H1 (cell line): ENCODE measurements at regions not wholly inside any gene's neighbourhood (a gene's known extent, or its start where the extent isn't known, plus 50 kb on each side); places are given as distances from the start of the nearest gene placed in this dataset.

Source experiments
- CTCF ChIA-PET: fragments of 300-600 bp; sonication (Branson Sonifier 250); formaldehyde crosslinking; loops from one replicate; lab custom pipeline; 2021; ENCODE audit not compliant: partially characterized antibody; lab: Charles Lee
- POLR2A ChIA-PET: fragments of 300-600 bp; sonication (Branson Sonifier 250); formaldehyde crosslinking; loops from one replicate; lab custom pipeline; 2021; ENCODE audit warnings: inconsistent platforms; ENCODE audit not compliant: partially characterized antibody; lab: Charles Lee
- DNase-seq, 2 experiments: peaks; one replicate each; pipeline versions ENCODE4 v3.0.0 to v3.0.0-alpha.2; 2010 to 2022; ENCODE audit warnings: low spot score in 2 of 2, low read depth in 1 of 2, mixed read lengths in 1 of 2
- FAIRE-seq: peaks from 2 replicates; lab custom pipeline; 2011; peaks lifted over from hg19 to GRCh38; lab: Jason Lieb, UNC
- H2AFZ ChIP-seq: 2 replicates; pipeline ENCODE4 v1.8.1; 2012; ENCODE audit warnings: low read length, inconsistent platforms
- H2AK5ac ChIP-seq: 2 replicates; pipeline ENCODE4 v1.6.1; 2013; ENCODE audit warnings: low read depth, low read length
- H2BK120ac ChIP-seq: replicated peaks from 2 replicates; pipeline ENCODE3; 2013; ENCODE audit warnings: low read depth, low read length, inconsistent platforms
- H2BK12ac ChIP-seq: 2 replicates; pipeline ENCODE4 v1.6.1; 2013; ENCODE audit warnings: low read depth, low read length
- H2BK15ac ChIP-seq: 2 replicates; pipeline ENCODE4 v1.6.1; 2013; ENCODE audit warnings: low read length
- H2BK20ac ChIP-seq: 2 replicates; pipeline ENCODE4 v1.6.1; 2013; ENCODE audit warnings: low read length
- H2BK5ac ChIP-seq: 2 replicates; pipeline ENCODE4 v1.6.1; 2013; ENCODE audit warnings: low read depth, low read length
- H3K14ac ChIP-seq: 2 replicates; pipeline ENCODE4 v1.6.1; 2013; ENCODE audit warnings: inconsistent platforms; ENCODE audit not compliant: insufficient read length
- H3K18ac ChIP-seq: 2 replicates; pipeline ENCODE4 v1.6.1; 2013; ENCODE audit warnings: low read length; ENCODE audit errors: extremely low read depth
- H3K23ac ChIP-seq: 2 replicates; pipeline ENCODE4 v1.6.1; 2013; ENCODE audit warnings: inconsistent platforms; ENCODE audit not compliant: insufficient read length
- H3K23me2 ChIP-seq: 2 replicates; pipeline ENCODE4 v1.6.1; 2013; ENCODE audit warnings: low read depth, low read length
- H3K27ac ChIP-seq: 2 replicates; pipeline ENCODE4 v1.6.1; 2011; ENCODE audit warnings: low read depth, low read length, inconsistent platforms
- H3K27me3 ChIP-seq, 4 experiments: replicated peaks in 1 of 4; 1 replicate in 1 of 4; 2 replicates in 3 of 4; pipeline versions ENCODE4 v1.6.1 to v1.8.1; 2011 to 2013; ENCODE audit warnings: low read length in 3 of 4, mild to moderate bottlenecking in 3 of 4, inconsistent platforms in 2 of 4, mixed read lengths in 2 of 4, moderate library complexity in 1 of 4; ENCODE audit not compliant: control insufficient read depth in 3 of 4, insufficient read depth in 3 of 4; ENCODE audit errors: extremely low read depth in 1 of 4
- H3K36me3 ChIP-seq, 4 experiments: 2 replicates each; pipeline versions ENCODE4 v1.6.1 to v1.8.1; 2011 to 2013; ENCODE audit warnings: mild to moderate bottlenecking in 4 of 4, low read length in 3 of 4, moderate library complexity in 2 of 4, control low read depth in 1 of 4, inconsistent platforms in 1 of 4; ENCODE audit not compliant: insufficient read depth in 4 of 4, control insufficient read depth in 2 of 4
- H3K4ac ChIP-seq: replicated peaks from 2 replicates; pipeline ENCODE3; 2013; ENCODE audit warnings: low read length, low read depth, mixed read lengths, inconsistent platforms; ENCODE audit not compliant: insufficient read length
- H3K4me1 ChIP-seq, 4 experiments: replicated peaks in 1 of 4; 1 replicate in 1 of 4; 2 replicates in 3 of 4; pipeline versions ENCODE4 v1.6.1 to v1.8.1; 2011 to 2013; ENCODE audit warnings: low read length in 3 of 4, inconsistent platforms in 2 of 4, mixed read lengths in 1 of 4; ENCODE audit not compliant: insufficient read depth in 4 of 4, control insufficient read depth in 3 of 4
- H3K4me2 ChIP-seq, 2 experiments: 2 replicates each; pipeline versions ENCODE4 v1.6.1 to v1.8.1; 2011 to 2013; ENCODE audit warnings: low read depth in 2 of 2, low read length in 2 of 2, control low read depth in 1 of 2, inconsistent platforms in 1 of 2, mild to moderate bottlenecking in 1 of 2; ENCODE audit not compliant: insufficient read depth in 1 of 2
- H3K4me3 ChIP-seq, 4 experiments: fragments of 200-600, 300-600 bp in 1 of 4; sonication (generic), shearing (Covaris generic), sonication (Bioruptor Twin) in 1 of 4; 2 replicates each; pipeline versions ENCODE4 v1.5.1 to v1.8.1; 2011 to 2016; ENCODE audit warnings: low read length in 4 of 4, low read depth in 3 of 4, control low read depth in 2 of 4, inconsistent platforms in 2 of 4, mild to moderate bottlenecking in 2 of 4, mixed read lengths in 1 of 4, moderate library complexity in 1 of 4; ENCODE audit not compliant: insufficient read depth in 2 of 4; ENCODE audit errors: extremely low read depth in 1 of 4
- H3K56ac ChIP-seq: replicated peaks from 2 replicates; pipeline ENCODE3; 2013; ENCODE audit warnings: low read depth, mild to moderate bottlenecking, mixed read lengths, low read length, inconsistent platforms; ENCODE audit not compliant: insufficient read length
- H3K79me1 ChIP-seq: 2 replicates; pipeline ENCODE4 v1.6.1; 2013; ENCODE audit warnings: low read depth, low read length, control low read depth
- H3K79me2 ChIP-seq, 2 experiments: 2 replicates each; pipeline versions ENCODE4 v1.6.1 to v1.8.1; 2012 to 2013; ENCODE audit warnings: low read length in 2 of 2, mild to moderate bottlenecking in 2 of 2, inconsistent platforms in 1 of 2; ENCODE audit not compliant: insufficient read depth in 2 of 2, control insufficient read depth in 1 of 2
- H3K9ac ChIP-seq, 4 experiments: replicated peaks in 1 of 4; 1 replicate in 1 of 4; 2 replicates in 3 of 4; pipeline versions ENCODE4 v1.6.1 to v1.8.1; 2011 to 2013; ENCODE audit warnings: low read depth in 3 of 4, low read length in 3 of 4, control low read depth in 2 of 4, mild to moderate bottlenecking in 2 of 4, moderate library complexity in 2 of 4, inconsistent platforms in 1 of 4; ENCODE audit errors: extremely low read depth in 1 of 4
- H3K9me3 ChIP-seq, 2 experiments: 2 replicates each; pipeline versions ENCODE4 v1.6.1 to v1.8.1; 2012 to 2013; ENCODE audit warnings: mild to moderate bottlenecking in 2 of 2, moderate library complexity in 2 of 2, control low read depth in 1 of 2, inconsistent platforms in 1 of 2, low read depth in 1 of 2, low read length in 1 of 2, mixed read lengths in 1 of 2; ENCODE audit not compliant: insufficient read depth in 2 of 2
- H4K20me1 ChIP-seq, 2 experiments: replicated peaks in 1 of 2; 2 replicates each; pipeline versions ENCODE3 to v1.8.1; 2011 to 2013; ENCODE audit warnings: inconsistent platforms in 2 of 2, low read length in 2 of 2, mild to moderate bottlenecking in 1 of 2; ENCODE audit not compliant: insufficient read depth in 2 of 2, control insufficient read depth in 1 of 2
- H4K5ac ChIP-seq: 2 replicates; pipeline ENCODE4 v1.6.1; 2013; ENCODE audit warnings: low read length, low read depth, mixed read lengths, inconsistent platforms; ENCODE audit not compliant: insufficient read length
- H4K8ac ChIP-seq: 2 replicates; pipeline ENCODE4 v1.8.0; 2013; ENCODE audit warnings: mild to moderate bottlenecking, moderate library complexity, low read length, inconsistent platforms; ENCODE audit not compliant: insufficient read depth; ENCODE audit errors: extremely low read depth
- H4K91ac ChIP-seq: replicated peaks from 2 replicates; pipeline ENCODE3; 2013; ENCODE audit warnings: low read length, mixed read lengths, inconsistent platforms; ENCODE audit not compliant: insufficient read length
- BACH1 ChIP-seq: IDR thresholded peaks from 2 replicates; pipeline ENCODE4 v1.6.1; 2012; ENCODE audit warnings: low read length, improper control_type of control experiment
- MAFK ChIP-seq: IDR thresholded peaks from 2 replicates; pipeline ENCODE4 v1.6.1; 2012; ENCODE audit warnings: low read depth, mild to moderate bottlenecking, improper control_type of control experiment, low read length
- PHF8 ChIP-seq: fragments of 200-600 bp; sonication (generic); conservative IDR thresholded peaks from 2 replicates; pipeline ENCODE4 v1.7.1; 2012; ENCODE audit warnings: low read depth, mild to moderate bottlenecking, inconsistent platforms, low read length, moderate library complexity
- RFX5 ChIP-seq: IDR thresholded peaks from 2 replicates; pipeline ENCODE4 v1.6.1; 2011; ENCODE audit warnings: low read depth, low read length, improper control_type of control experiment, borderline replicate concordance
- WGBS, 2 experiments: shearing (Covaris generic) in 1 of 2; methylation state at CpG; one replicate each; pipeline versions ENCODE4 v1.1.6 to v1.1.7; 2013 to 2015; ENCODE audit warnings: low lambda C conversion rate in 2 of 2, mixed read lengths in 2 of 2, inconsistent platforms in 1 of 2, low coverage in 1 of 2, missing lambda C conversion rate in 1 of 2; ENCODE audit not compliant: insufficient replicate concordance in 2 of 2, insufficient coverage in 1 of 2, insufficient read length in 1 of 2; ENCODE audit errors: extremely low coverage in 1 of 2, missing lambda C conversion rate in 1 of 2; 5-methylcytosine and 5-hydroxymethylcytosine counted together

DNA sequence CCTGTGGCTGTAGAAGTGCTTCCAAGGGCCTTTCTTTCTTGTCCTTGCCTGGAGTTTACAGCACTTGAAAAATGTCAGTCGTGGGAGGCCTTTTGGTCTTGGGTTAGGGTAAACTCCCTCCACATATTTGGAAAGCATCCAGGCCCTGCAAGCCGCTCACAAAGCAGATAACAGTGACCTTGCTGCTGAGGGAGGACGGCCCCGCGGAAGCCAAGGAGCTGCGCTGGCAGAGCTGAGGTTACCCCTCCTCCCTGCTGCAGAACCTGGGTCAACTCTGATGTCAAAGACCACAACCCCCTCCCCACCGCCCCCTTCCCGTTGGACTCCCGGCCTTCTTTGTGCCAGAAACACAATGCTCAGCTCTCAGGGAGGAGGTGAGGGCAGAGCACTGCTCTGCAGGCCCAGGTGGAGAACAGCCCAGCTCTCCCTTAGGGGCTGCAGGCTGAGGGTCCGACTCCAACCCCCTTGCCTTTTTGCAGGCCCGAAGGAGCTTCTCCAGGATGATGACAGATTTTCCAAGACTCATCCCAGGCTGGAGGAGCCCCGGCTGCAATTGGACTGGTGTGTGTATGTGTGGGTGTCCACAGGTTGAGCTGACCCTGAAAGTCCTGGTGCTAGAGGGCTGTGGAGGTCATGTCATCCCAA lies 957.6 kb upstream of the ZNF722 start:
- Histone ChIP-seq H3K9me3 (peaks cover 75 to 98% of the 10 kb centered on the region in 2 experiments), H3K4me2 (no peak overlapping the region), H3K23me2 (peaks cover 4% of the 10 kb centered on the region; the same call in 1 of the 2 replicates), H2AFZ (no peak overlapping the region), H3K79me2 (no peaks in the 10 kb centered on the region), H2BK12ac (no peak overlapping the region), H2BK5ac (no peak overlapping the region), H4K8ac (no peak overlapping the region), H3K27ac (no peak overlapping the region), H2BK20ac (no peak overlapping the region), H3K56ac (no peak overlapping the region), H2BK15ac (no peak overlapping the region), H3K14ac (no peak overlapping the region), H3K4ac (no peak overlapping the region), H3K23ac (no peak overlapping the region), H3K36me3 (no peaks in the 10 kb centered on the region), H3K4me1 (no peaks in the 10 kb centered on the region), H3K18ac (no peak overlapping the region), H4K91ac (no peak overlapping the region), H2AK5ac (no peak overlapping the region), H2BK120ac (no peak overlapping the region), H3K79me1 (no peaks in the 10 kb centered on the region), H3K27me3 (no peaks in the 10 kb centered on the region), H4K5ac (no peak overlapping the region), H3K4me3 (no peak overlapping the region), H4K20me1 (no peaks in the 10 kb centered on the region), H3K9ac (no peak overlapping the region)
- TF ChIP-seq MAFK (no peak), BACH1 (no peak), RFX5 (no peak), PHF8 (no peak)
- CTCF ChIA-PET = no interaction called here
- 71% methylated on average over 8 of the region's 12 CpGs; no CpG with 5 or more reads in 1 of the 2 experiments for WGBS, 2 experiments
- FAIRE-seq (no peak), DNase-seq (no peak)
- POLR2A ChIA-PET = no interaction called here
